ENCODE measurements at regions not wholly inside any gene's neighbourhood (a gene's known extent, or its start where the extent isn't known, plus 50 kb on each side); places are given as distances from the start of the nearest gene placed in this dataset.

DNA sequence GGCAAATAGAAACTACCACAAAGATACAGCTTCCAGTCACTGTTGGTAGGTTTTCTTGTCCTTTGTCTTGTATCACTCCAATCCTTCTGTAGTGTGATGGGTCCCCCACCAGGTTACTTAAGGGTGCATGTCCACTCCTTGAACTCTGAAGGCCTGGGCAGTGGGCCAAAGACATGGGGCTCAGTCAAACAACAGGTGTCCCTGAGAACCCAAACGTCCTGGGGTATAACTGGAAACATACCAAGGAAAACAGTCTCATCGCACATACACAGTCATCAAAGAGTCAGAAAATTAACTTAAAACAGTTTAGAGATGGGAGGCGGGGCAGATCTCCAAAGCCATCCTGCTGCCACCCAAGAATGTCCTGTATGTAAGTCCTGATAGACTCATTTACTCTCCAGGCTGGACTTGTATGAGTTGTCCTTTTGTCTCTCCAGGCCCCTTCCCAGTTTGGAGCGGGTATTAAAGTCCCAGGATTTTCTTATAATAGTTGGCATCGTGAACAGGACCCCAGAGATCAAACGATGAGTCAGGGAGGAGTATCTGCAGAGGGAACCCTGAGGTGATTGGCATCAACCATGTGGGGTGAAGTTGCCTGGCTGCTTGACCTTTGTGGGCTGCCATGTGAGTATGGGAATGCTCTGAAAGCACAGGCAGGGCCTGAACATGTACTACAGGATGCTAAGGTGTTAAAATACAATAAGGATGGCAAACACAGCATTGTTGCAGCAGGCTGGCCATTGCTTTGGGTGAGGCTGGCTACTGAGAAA lies 613.2 kb upstream of the KLF12 start (continued):
- no peak for TF ChIP-seq CTCF (IDR thresholded peaks at IDR 0.05 in 2 of 3, conservative IDR thresholded peaks at IDR 0.05 in 1 of 3; ENCODE audit: control insufficient read depth in 2 of 3, extremely low read depth in 1 of 3, insufficient read depth in 1 of 3, low read depth in 3 of 3, low read length in 3 of 3)
- no peak for TF ChIP-seq CHD4 (IDR thresholded peaks at IDR 0.05)
- TF ChIP-seq BMI1 (IDR thresholded peaks at IDR 0.05; ENCODE audit: borderline replicate concordance): no peak
- TF ChIP-seq FOXK2 (IDR thresholded peaks at IDR 0.05): no peak
- TF ChIP-seq STAT3 (IDR thresholded peaks at IDR 0.05; ENCODE audit: low read depth, low read length): no peak
- no peak for TF ChIP-seq ESRRA (IDR thresholded peaks at IDR 0.05; ENCODE audit: low read length)
- TF ChIP-seq MTA2 (IDR thresholded peaks at IDR 0.05; ENCODE audit: low read depth): no peak
- no peak for TF ChIP-seq NR2F1 (conservative IDR thresholded peaks at IDR 0.05)

GRCh38 chr13:74743992-74744391 lies 609.8 kb upstream of the KLF12 start:
- SMC1A ChIA-PET (ENCODE audit: uncharacterized antibody, unreplicated experiment): no interaction called here
- Histone ChIP-seq H3K79me2 (ENCODE audit: control insufficient read depth, insufficient read depth, low read length) (no peaks in the 10 kb centered on the region), H3K27ac (ENCODE audit: control insufficient read depth, insufficient read depth) (no peak overlapping the region), H4K20me1 (ENCODE audit: control insufficient read depth, insufficient read depth) (no peaks in the 10 kb centered on the region), H3K36me3 (ENCODE audit: control insufficient read depth in 2 of 2, insufficient read depth in 2 of 2, low read length in 1 of 2) (no peaks in the 10 kb centered on the region), H3K4me2 (ENCODE audit: control insufficient read depth, insufficient read depth) (no peak overlapping the region), H3K27me3 (replicated peaks in 1 of 2; ENCODE audit: control insufficient read depth in 2 of 2, insufficient read depth in 2 of 2, low read length in 1 of 2) (no peaks in the 10 kb centered on the region), H3K9me3 (replicated peaks; ENCODE audit: control insufficient read depth, insufficient read depth, low read length) (no peaks in the 10 kb centered on the region), H3K4me3 (no peak overlapping the region), H3K4me1 (ENCODE audit: control insufficient read depth, insufficient read depth, low read length) (no peaks in the 10 kb centered on the region), H2AFZ (ENCODE audit: control insufficient read depth, low read depth, low read length) (no peak overlapping the region), H3K9ac (ENCODE audit: control insufficient read depth, insufficient read depth, low read length) (no peak overlapping the region)
- POLR2A ChIA-PET: no interaction called here
- DNase-seq (ENCODE audit: low read depth, low spot score) (no peak), FAIRE-seq (no peak), ATAC-seq (no peak)
- CTCF ChIA-PET: no interaction called here
- in situ Hi-C loops (cut with MboI) (no loop called here), intact Hi-C loops (cut with micrococcal nuclease; ENCODE audit: unreplicated experiment) (no loop called here)
- WGBS (ENCODE audit: insufficient coverage, insufficient replicate concordance, low lambda C conversion rate, missing lambda C conversion rate): 23% methylated on average over 3 of the region's 3 CpGs
- no peak for TF ChIP-seq RUNX3 (IDR thresholded peaks at IDR 0.05; ENCODE audit: low read length)
- TF ChIP-seq RB1 (IDR thresholded peaks at IDR 0.05; ENCODE audit: borderline replicate concordance): no peak
- no peak for TF ChIP-seq TAF1 (IDR thresholded peaks at IDR 0.05; ENCODE audit: borderline replicate concordance, low read depth, low read length)
- no peak for TF ChIP-seq BMI1 (IDR thresholded peaks at IDR 0.05; ENCODE audit: borderline replicate concordance)
- BruUV-seq (replicated peaks): no TSS peak
- RAD21 ChIA-PET (ENCODE audit: unreplicated experiment): no interaction called here
